WTC11 (cell line): ENCODE measurements at regions not wholly inside any gene's neighbourhood (a gene's known extent, or its start where the extent isn't known, plus 50 kb on each side); places are given as distances from the start of the nearest gene placed in this dataset.

ENCODE experiments used
- ATAC-seq: fragments of 200-7000 bp; cut with Tn5 transposase; 2 replicates; pipeline ENCODE4 v1.10.0; 2021; ENCODE audit warnings: mild to moderate bottlenecking, moderate library complexity
- CTCF ChIA-PET: fragments of 300-600 bp; sonication (Branson Sonifier 250); formaldehyde crosslinking; loops from one replicate; lab custom pipeline; 2021; ENCODE audit warnings: antibody characterized with exemption; lab: Charles Lee
- POLR2A ChIA-PET: fragments of 350-600 bp; sonication (Branson Sonifier 250); formaldehyde crosslinking; loops from one replicate; lab custom pipeline; 2021; ENCODE audit warnings: antibody characterized with exemption; lab: Charles Lee
- DNase-seq: peaks from one replicate; pipeline ENCODE4 v3.0.0; 2021; ENCODE audit warnings: low spot score
- H3K27ac Mint-ChIP-seq: 2 replicates; pipeline ENCODE4 v1.8.0; 2021; ENCODE audit warnings: mixed read lengths
- H3K27me3 Mint-ChIP-seq: 2 replicates; pipeline ENCODE4 v1.8.0; 2021; ENCODE audit warnings: low read depth, mild to moderate bottlenecking, moderate library complexity, mixed read lengths
- H3K36me3 Mint-ChIP-seq: 2 replicates; pipeline ENCODE4 v1.8.0; 2021; ENCODE audit warnings: mixed read lengths
- H3K4me1 Mint-ChIP-seq: 2 replicates; pipeline ENCODE4 v1.8.0; 2022; ENCODE audit warnings: mixed read lengths
- H3K4me3 Mint-ChIP-seq: 2 replicates; pipeline ENCODE4 v1.8.0; 2021; ENCODE audit warnings: mild to moderate bottlenecking, moderate library complexity, mixed read lengths
- H3K9me3 Mint-ChIP-seq: 2 replicates; pipeline ENCODE4 v1.8.0; 2021; ENCODE audit warnings: mixed read lengths
- ATF6 ChIP-seq: sonication (generic); formaldehyde crosslinking; IDR thresholded peaks from 2 replicates; pipeline ENCODE4 v1.8.1; 2023; ENCODE audit warnings: mild to moderate bottlenecking, missing genetic modification reagents
- CDX4 ChIP-seq: fragments of 250-450 bp; sonication (Bioruptor Pico); IDR thresholded peaks from 2 replicates; pipeline ENCODE4 v1.9.0; 2021; ENCODE audit warnings: moderate library complexity, mild to moderate bottlenecking, inconsistent platforms, borderline replicate concordance
- ERG ChIP-seq: fragments of 250-450 bp; sonication (Bioruptor Pico); IDR thresholded peaks from 2 replicates; pipeline ENCODE4 v1.8.0; 2021; ENCODE audit warnings: mild to moderate bottlenecking
- FOXP1 ChIP-seq: sonication (generic); formaldehyde crosslinking; IDR thresholded peaks from 2 replicates; pipeline ENCODE4 v1.8.0; 2022; ENCODE audit warnings: missing genetic modification reagents, mild to moderate bottlenecking, moderate library complexity, borderline replicate concordance
- FOXP4 ChIP-seq: sonication (generic); formaldehyde crosslinking; IDR thresholded peaks from 2 replicates; pipeline ENCODE4 v1.8.0; 2022; ENCODE audit warnings: mild to moderate bottlenecking, missing genetic modification reagents
- NR2C2 ChIP-seq: sonication (generic); formaldehyde crosslinking; IDR thresholded peaks from 2 replicates; pipeline ENCODE4 v1.8.0; 2022; ENCODE audit warnings: mild to moderate bottlenecking, missing genetic modification reagents
- PREB ChIP-seq: sonication (generic); formaldehyde crosslinking; IDR thresholded peaks from 2 replicates; pipeline ENCODE4 v1.8.1; 2022; ENCODE audit warnings: mild to moderate bottlenecking, missing genetic modification reagents, moderate library complexity, borderline replicate concordance
- TEAD4 ChIP-seq: sonication (generic); formaldehyde crosslinking; IDR thresholded peaks from 2 replicates; pipeline ENCODE4 v1.8.0; 2022; ENCODE audit warnings: mild to moderate bottlenecking, missing genetic modification reagents
- ZNF281 ChIP-seq: sonication (generic); formaldehyde crosslinking; IDR thresholded peaks from 2 replicates; pipeline ENCODE4 v1.8.0; 2023; ENCODE audit warnings: mild to moderate bottlenecking, missing genetic modification reagents
- ZNF671 ChIP-seq: fragments of 250-450 bp; sonication (Bioruptor Pico); IDR thresholded peaks from 2 replicates; pipeline ENCODE4 v1.8.0; 2021; ENCODE audit warnings: mild to moderate bottlenecking
- TF ChIP-seq, protein P1 (sequence below): sonication (generic); formaldehyde crosslinking; IDR thresholded peaks from 2 replicates; pipeline ENCODE4 v1.8.1; 2023; ENCODE audit warnings: mild to moderate bottlenecking, missing genetic modification reagents, moderate library complexity
- TF ChIP-seq, protein P2 (sequence below): sonication (generic); formaldehyde crosslinking; IDR thresholded peaks from 2 replicates; pipeline ENCODE4 v1.8.0; 2022; ENCODE audit warnings: mild to moderate bottlenecking, missing genetic modification reagents

GRCh38 chr3:166556955-166557354, 719.7 kb upstream of the BCHE start (continued):
- TF ChIP-seq FOXP4 (CRISPR knock-in tag) = no peak
- no peak for TF ChIP-seq CDX4 (CRISPR knock-in tag)
- TF ChIP-seq, protein P1, sequence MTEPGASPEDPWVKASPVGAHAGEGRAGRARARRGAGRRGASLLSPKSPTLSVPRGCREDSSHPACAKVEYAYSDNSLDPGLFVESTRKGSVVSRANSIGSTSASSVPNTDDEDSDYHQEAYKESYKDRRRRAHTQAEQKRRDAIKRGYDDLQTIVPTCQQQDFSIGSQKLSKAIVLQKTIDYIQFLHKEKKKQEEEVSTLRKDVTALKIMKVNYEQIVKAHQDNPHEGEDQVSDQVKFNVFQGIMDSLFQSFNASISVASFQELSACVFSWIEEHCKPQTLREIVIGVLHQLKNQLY (CRISPR knock-in tag) = no peak
- no peak for TF ChIP-seq FOXP1
- no peak for TF ChIP-seq NR2C2 (CRISPR knock-in tag)
- TF ChIP-seq ZNF281 (CRISPR knock-in tag) = no peak

GRCh38 chr3:166554023-166554422, 716.8 kb upstream of the BCHE start:
- Mint-ChIP-seq H3K27ac (no peak overlapping the region), H3K4me3 (no peak overlapping the region), H3K4me1 (peaks cover 3% of the 10 kb centered on the region), H3K9me3 (peaks cover 13% of the 10 kb centered on the region), H3K27me3 (no peaks in the 10 kb centered on the region), H3K36me3 (no peaks in the 10 kb centered on the region)
- DNase-seq = no peak
- POLR2A ChIA-PET = no interaction called here
- TF ChIP-seq ATF6 (CRISPR knock-in tag) (no peak), ZNF671 (no peak), TEAD4 (no peak), ERG (CRISPR knock-in tag) (no peak), PREB (CRISPR knock-in tag) (no peak)
- TF ChIP-seq, protein P2, sequence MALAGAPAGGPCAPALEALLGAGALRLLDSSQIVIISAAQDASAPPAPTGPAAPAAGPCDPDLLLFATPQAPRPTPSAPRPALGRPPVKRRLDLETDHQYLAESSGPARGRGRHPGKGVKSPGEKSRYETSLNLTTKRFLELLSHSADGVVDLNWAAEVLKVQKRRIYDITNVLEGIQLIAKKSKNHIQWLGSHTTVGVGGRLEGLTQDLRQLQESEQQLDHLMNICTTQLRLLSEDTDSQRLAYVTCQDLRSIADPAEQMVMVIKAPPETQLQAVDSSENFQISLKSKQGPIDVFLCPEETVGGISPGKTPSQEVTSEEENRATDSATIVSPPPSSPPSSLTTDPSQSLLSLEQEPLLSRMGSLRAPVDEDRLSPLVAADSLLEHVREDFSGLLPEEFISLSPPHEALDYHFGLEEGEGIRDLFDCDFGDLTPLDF = no peak
- CTCF ChIA-PET = interaction anchor here (1.5 kb wide), 1 partner anchor 284 kb away, joined by 3 read pairs; no protein-coding TSS in a partner anchor
- no peak for ATAC-seq
